GM21529 (cell line): ENCODE measurements at regions not wholly inside any gene's neighbourhood (a gene's known extent, or its start where the extent isn't known, plus 50 kb on each side); places are given as distances from the start of the nearest gene placed in this dataset.
"Not testable (repeated sequence)": the region's sequence is repeated elsewhere in the genome, so short reads cannot be mapped to it uniquely, and the experiment has no call there.

Experiments
- ATAC-seq: cut with Tn5 transposase; IDR thresholded peaks from one replicate; pipeline ENCODE4 v1.9.1; 2021; ENCODE audit not compliant: unreplicated experiment

DNA sequence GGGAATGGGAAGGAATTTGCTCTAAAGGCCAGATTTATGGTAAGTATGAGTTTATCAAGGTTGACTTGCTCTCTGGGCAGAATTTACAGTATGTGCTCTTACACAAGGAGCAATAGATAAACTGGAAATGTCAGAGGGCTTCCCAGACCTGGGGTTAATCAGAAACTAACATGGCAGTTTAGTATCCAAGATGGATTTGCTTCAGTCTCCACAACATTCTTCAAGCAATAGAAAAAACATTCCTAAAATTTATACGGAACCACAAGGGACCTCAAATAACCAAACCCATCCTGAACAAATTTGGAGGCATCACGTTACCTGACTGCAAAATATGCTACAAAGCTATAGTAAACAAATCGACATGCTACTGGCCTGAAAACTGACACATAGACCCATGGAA, 606.7 kb upstream of the CHRM3 start:
- no peak for ATAC-seq

DNA sequence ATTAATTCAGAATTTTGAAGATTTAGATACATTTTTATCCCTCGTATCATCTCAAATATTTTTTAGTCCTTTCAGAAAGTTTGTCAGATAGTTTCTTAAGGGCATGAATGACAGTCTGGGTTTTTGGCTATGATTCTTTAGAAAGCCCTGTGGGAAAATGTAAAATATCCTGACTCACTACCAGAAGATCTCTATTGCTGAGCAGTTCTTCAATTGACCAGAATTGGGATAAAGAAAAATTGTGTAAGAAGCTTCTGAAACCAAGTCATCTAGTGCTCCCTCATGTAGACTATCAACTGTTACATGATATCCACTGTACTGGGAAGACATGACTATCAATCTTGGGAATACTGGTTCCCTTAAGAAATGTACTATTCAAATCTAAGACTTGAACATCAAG, 608.3 kb upstream of the CHRM3 start:
- ATAC-seq, result no peak

DNA sequence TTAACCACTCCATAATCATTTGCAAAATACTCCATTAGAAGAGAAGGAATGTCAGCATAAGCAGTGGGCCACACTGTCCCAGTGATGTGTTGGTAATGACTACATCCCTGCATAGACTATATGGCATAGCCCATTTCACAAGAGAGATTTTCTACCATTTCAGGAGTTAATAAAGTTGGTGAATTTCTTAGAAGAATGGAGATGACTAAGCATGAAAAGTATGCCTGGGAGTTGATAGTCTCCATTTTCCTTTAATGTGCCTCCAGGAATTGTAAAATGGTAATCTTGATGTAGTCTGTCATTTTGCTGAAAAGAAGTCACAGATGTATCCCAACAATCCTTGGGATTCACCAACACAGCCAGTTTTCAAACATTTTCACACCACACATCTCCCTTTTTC, 608.8 kb upstream of the CHRM3 start:
- ATAC-seq, result no peak

DNA sequence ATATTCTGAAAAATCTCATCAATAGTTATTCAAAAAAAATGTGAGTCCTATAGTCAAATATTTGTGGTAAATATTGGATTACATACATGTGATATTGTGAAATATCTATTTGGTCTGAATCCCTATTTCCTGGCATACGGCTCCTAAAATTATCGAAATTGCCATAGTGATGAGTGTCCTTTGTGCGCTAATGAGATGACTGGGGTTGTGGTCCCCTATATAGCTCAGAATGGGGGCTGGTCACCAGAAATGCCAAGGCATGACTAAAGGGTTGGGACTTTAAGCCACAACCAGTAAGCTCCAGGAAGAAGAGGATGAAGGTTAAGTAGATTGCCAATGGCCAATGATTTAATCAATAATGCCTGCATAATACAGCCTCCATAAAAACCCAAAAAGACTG, 610.2 kb upstream of the CHRM3 start:
- no peak for ATAC-seq

DNA sequence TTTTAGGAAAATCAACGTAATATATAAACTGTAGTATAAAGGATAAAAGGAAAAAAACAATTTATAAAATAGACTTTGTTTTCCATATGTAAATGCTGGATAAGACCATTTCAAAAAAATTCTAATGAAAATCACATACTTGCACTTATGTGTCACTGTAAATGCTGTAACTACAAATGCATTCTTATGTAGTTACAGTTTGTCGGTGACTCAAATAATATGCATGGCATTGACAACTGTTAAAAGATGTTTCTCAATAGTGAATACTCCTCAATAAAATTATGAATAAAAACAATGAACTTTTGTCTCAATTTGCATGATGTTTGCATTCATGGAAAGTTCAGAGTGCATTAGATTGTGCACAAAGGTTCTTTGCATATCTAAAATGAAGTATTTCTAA, 614.0 kb upstream of the CHRM3 start:
- no peak for ATAC-seq

DNA sequence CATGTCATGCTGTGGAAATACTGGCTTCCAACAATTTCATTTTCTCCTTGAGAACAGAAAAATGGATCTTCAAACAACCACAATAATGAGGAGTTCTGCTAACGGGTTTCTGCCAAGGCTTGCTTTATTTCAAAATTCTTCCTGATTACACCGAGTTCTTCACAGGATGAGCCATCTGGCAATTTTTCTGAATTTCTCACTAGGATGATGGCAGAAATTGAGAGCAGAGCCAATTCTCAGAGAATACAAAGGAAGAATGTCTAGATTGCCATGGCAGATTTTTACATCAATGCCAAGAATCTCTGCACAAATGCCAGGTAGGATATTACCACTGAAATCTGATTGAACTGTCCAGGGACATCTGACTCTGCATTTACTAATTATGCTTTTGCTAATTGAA, 619.0 kb upstream of the CHRM3 start:
- ATAC-seq, result no peak

DNA sequence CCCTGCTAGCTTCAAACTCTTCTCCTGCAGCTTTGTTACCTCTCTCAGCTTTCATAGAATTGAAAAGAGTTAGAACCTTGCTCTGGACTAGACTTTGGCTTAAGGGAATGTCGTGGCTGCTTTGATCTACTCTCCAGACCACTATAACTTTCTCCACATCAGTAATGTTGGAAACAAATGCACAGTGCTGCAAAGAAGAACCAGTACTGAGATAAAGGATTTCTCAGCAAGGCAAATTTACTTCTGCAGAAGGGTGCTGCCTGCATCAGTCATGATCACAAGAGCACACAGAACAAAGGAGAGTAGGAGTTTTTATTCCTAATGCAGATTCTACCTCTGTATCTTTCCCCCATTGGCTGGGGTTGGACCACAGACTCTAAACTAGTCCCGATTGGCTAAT, 621.6 kb upstream of the CHRM3 start:
- no peak for ATAC-seq

DNA sequence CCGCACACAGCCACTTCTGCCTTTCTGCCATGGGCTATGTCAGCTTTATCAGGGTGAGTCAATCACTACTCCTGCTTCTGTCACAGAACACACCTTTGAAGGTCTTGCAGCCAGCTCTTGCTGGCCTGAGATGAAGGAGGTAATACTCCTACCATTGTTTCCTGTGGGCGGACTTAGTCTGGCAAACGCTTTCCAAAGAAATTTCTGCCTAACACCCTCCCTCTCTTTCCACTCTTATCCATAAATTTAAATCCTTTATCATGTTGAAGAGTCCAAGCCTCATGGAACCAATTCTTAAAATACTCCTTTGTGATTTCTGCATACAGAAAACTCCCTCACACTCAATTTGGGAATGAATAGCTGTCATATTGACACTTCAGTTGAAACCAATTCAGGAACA, 633.1 kb upstream of the CHRM3 start:
- ATAC-seq, result no peak

DNA sequence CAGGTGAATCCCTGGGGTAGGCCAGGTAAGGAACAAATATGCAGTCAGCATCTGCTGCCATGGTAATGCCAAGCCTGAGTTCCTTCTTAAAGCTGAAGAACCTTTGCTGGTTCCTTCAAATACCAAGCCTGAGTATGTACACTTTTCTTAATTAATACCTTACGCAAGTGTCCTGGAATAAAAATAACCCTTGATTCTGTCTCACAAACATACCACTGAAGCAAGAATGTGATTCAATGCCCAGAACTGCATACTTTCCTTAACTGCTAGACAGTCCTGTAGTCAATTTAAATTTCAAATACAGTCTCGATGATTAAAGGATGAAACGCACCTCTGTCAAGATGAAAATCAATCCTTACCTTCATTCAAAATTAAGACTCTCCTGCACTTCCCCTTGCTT, 634.0 kb upstream of the CHRM3 start:
- no peak for ATAC-seq

DNA sequence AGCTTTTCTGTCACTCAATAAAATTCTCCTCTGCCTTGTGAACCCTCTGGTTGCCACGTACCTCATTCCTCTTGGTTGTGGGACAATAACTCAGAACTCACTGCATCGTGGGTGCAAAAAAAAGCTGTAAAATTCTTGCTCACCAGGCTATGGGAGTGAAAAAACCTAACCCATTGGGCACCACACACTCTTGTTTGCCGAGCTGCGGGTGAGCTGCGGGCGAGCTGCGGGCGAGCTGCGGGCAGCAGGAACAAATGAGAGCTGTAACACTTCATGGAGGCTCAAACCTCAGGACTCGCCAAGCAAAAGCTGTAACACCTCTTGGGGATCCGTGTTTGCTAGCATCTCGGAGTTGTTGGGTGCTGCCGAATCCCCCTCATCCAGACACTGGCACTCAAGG, 641.3 kb upstream of the CHRM3 start:
- ATAC-seq, result no peak

DNA sequence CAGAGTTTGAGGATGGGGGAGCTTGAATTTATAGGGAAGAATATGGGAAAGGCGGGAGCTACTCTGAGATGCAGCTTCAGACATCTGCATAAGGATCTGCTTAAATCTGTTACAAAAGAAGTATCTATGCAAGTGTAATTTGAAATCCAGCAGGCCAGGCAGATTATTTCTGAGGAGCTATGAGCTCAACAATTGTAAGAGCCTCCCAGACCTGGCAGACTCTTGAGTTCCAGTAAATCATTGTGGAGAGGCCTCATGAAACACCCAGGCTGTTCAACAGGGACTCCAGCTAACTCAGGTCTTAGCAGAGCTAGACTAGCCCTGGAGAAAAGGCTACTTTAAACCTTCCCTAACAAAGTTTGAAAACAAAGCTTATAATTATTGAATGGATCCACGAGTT, 647.5 kb upstream of the CHRM3 start:
- no peak for ATAC-seq

DNA sequence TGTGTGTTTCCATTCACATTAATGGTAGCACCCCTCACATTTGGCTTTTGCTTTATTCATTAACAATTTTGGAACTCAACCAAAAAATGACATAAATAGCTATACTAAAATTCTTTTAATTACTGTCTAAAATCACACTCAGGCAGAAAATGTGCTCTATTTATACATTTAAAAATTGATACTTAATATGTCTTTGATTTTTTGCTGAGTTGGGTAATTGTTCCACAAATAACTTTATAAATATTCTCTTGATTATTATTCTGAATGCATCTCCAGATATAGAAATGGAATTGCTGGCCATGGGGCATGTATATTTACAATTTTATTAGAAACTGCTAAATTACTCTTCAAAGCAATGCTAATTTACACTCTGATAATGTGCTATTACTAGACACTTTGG, 658.7 kb upstream of the CHRM3 start:
- no peak for ATAC-seq

DNA sequence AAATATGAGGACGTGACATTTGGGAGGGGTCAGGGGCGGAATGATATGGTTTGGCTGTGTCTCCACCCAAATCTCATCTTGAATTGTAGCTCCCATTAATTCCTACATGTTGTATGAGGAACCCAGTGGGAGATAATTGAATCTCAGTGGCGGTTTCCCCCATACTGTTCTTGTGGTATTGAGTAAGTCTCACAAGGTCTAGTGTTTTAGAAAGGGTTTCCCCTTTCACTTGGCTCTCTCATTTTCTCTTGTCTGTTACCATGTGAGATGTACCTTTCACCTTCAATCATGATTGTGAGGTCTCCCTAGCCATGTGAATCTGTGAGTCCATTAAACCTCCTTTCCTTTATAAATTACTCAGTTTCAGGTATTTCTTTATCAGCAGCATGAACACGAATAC, 663.6 kb upstream of the CHRM3 start:
- ATAC-seq, result no peak

DNA sequence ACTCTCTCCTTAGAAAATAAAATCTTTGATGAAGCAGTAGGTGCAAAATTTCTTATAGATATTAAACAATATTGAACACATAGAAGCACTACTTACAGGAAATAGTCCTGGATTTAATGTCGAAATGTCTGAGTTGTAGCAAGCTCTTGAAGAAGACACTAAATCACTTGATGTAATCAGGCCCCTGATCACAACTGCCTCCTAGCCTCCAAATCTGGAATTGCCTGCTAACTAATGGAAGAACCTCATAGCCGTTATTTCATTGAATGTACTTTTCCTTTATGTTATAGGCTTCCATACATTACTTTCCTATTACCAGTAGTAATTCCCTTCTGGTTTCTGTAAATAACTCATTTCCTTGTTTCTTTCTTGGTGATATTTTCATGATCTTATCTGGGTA, 675.7 kb upstream of the CHRM3 start:
- no peak for ATAC-seq

DNA sequence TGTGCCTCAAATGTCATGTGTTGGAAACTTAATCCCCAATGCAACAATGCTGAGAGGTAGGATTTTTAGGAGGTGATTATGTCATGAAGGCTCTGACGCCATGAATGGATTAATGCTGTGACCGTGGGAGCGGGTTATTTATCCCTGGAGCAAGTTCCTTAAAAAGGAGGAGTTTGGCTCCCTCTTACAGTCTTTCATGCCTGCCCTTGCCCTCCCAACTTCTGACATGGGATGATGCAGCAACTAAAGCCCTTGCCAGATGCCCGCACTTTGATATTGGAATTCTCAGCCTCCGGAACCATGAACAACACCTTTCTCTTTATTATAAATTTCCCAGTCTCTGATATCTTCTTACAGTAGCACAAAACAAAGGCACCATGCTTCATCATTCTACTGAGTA, 685.3 kb upstream of the CHRM3 start:
- ATAC-seq, result no peak

DNA sequence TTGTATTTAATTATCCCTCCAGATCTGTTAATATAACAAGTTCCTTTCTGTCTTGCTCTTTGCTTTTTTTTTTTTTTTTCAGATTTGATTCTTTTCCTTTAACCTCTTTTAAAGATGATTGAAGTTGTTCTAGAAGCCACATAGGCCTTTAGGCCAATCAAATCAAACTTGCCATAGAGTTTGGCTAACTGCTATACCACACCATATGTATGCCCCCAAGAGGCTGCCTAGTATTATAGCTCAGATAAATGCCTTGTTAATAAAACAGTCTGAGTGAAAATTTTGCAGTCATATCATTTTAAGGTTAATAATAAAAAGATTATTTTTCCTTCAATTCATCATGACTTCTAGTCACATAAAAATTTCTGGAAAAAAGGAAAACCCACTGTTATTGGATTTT, 696.0 kb upstream of the CHRM3 start:
- no peak for ATAC-seq

DNA sequence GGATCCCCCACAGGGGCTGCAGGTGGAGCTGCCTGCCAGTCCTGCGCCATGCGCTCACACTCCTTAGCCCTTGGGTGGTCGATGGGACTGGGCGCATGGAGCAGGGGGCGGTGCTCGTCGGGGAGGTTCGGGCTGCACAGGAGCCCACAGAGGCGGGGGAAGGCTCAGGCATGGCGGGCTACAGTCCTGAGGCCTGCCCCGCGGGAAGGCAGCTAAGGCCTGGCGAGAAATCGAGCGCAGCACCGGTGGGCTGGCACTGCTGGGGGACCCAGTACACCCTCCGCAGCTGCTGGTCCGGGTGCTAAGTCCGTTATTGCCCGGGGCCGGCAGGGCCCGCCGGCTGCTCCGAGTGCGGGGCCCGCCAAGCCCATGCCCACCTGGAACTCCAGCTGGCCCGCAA, 701.8 kb upstream of the CHRM3 start:
- not testable (repeated sequence) for ATAC-seq

DNA sequence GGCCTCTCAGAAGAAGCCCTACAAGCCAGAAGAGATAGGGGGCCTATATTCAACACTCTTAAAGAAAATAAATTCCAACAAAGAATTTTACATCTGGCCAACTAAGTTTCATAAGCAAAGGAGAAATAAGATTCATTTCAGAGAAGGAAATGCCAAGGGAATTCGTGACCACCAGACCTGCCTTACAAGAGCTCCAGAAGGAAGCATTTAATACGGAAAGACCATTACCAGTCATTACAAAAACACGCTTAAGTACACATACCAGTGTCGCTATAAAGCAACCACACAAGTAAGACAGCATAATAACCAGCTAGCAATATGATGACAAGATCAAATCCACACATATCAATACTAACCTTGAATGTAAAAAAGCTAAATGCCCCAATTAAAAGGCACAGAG, 704.9 kb upstream of the CHRM3 start:
- no peak for ATAC-seq

DNA sequence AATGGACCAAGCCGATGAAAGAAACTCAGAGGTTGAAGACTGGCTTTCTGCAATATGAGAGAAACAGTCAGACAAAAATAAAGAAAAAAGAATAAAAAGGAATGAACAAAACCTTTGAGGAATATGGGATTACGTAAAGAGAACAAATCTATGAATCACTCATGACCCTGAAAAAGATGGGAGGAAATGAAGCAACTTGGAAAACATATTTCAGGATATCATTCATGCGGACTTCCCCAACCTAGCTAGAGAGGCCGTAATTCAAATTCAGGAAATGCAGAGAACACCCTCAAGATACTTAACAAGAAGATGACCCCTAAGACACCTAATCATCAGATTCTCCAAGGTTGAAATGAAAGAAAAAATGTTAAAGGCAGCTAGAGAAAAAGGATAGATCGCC, 705.3 kb upstream of the CHRM3 start:
- no peak for ATAC-seq

DNA sequence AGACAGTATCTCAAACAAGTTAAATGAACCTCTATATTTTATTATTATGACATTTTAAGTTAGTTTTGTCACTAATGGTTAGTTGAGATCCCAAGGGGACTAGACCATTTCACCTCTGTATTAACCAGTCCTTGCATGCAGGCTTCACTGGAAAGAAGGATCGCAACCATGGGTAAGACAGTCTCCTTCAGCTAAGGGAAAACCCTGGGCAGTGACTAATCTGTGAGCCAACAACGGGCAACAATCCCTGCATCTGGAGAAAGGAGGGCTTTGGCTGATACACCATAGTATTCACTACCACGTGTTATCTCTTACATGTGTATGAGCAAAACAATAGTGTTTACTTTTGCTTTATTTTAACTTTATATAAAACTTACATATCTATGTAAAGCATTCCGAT, 708.8 kb upstream of the CHRM3 start:
- no peak for ATAC-seq

DNA sequence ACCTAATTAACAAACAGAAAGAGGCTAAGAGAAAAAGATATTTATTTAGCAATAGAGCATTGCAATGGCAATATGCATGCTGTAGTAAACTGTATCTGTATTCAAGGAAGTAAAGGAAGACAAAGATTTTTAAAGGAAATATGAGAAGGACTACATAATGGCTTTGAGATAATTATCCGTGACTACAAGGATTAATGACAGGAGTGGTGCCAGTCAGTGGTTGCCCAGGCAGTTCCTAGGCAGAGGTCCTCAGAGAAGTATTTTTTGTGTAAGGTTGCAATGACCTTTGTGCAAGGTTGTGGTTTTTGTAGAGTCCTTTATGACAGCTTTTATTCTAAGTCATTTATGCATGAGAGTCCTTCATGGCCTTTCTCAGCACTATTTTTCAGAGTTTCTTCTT, 711.1 kb upstream of the CHRM3 start:
- no peak for ATAC-seq

DNA sequence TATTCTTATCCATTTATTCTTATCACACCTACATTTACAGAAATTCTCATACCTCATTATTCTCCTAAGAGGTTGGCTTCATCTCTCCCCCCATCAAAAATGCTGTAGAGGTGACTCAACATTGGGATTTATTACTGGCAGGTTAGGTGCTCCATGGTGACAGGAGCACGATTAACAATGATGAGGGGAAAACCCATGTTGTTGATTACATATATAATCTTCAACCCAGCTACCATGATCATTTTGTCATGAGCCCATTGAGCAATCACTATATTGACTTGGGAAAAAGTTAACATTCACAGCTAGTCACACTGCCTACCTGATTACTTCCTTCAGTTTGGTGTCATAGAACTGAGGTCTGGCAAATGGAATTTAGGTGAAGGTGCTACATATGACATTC, 712.1 kb upstream of the CHRM3 start:
- ATAC-seq, result no peak

DNA sequence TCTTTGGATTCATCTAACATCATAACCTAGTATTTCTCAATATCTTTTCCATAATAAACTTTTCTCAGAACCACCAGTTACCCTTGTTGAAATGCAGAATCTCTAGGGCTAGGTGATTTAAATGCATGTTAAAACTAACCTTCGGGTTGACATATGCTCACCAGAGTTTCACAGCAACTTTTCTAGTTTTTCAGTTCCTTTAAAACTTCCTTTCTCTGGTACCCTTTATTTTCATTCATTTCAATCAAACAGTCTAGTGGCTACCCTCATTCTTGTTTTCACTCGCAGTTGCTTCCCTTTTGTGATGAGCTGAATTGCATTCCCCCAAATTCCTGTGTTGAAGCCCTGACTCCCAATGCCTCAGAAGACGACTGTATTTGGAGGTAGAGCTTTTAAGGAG, 712.8 kb upstream of the CHRM3 start:
- no peak for ATAC-seq

DNA sequence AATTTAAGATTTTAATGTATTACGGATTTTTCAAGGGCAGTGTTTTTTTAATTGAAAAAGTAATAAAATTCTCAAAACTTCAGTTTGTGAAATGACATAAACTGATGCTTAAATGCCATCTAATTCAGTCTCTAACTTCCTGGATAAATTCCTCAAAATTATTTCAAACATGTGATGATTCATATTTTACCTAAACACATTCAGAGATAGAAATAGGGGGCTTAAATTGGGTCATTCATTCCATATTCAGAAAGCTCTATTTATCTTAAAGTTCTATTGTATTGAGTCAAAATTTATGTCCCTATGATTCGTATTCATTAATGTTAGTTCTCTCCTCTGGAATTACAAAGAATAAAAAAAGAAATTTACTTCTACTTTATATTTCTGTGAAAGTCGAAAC, 713.6 kb upstream of the CHRM3 start:
- ATAC-seq, result no peak
